ENCODE measurements at regions not wholly inside any gene's neighbourhood (a gene's known extent, or its start where the extent isn't known, plus 50 kb on each side); places are given as distances from the start of the nearest gene placed in this dataset.

GRCh38 chr11:115895594-115895993 is 391.4 kb upstream of the CADM1 start:
- Histone ChIP-seq H3K36me3 (ENCODE audit: control insufficient read depth, low read length) (no peaks in the 10 kb centered on the region), H3F3A (ENCODE audit: control insufficient read depth, insufficient read depth) (no peaks in the 10 kb centered on the region), H3K27me3 (ENCODE audit: control insufficient read depth, low read length) (no peaks in the 10 kb centered on the region)

GRCh38 chr11:115894176-115894575 is 390.0 kb upstream of the CADM1 start:
- Histone ChIP-seq H3K9me3 (ENCODE audit: control insufficient read depth, insufficient read depth, low read length) (no peaks in the 10 kb centered on the region), H3K4me2 (ENCODE audit: low read length) (no peak overlapping the region), H3K27ac (ENCODE audit: low read depth, low read length) (no peak overlapping the region), H3K27me3 (ENCODE audit: control insufficient read depth, low read length) (no peaks in the 10 kb centered on the region), H3K4me3 (ENCODE audit: low read length) (no peak overlapping the region), H3K4me1 (ENCODE audit: control insufficient read depth, low read length) (peaks cover 14% of the 10 kb centered on the region), H3K36me3 (ENCODE audit: control insufficient read depth, low read length) (no peaks in the 10 kb centered on the region), H3F3A (ENCODE audit: control insufficient read depth, insufficient read depth) (no peaks in the 10 kb centered on the region), H3K9me2 (replicated peaks; ENCODE audit: control insufficient read depth, low read length) (no peaks in the 10 kb centered on the region), H4K20me1 (ENCODE audit: control insufficient read depth, insufficient read depth, low read depth, low read length) (no peaks in the 10 kb centered on the region), H3K79me2 (ENCODE audit: control insufficient read depth, low read length) (no peaks in the 10 kb centered on the region)
- no peak for TF ChIP-seq CTCF (IDR thresholded peaks at IDR 0.05; ENCODE audit: low read depth, low read length, poor library complexity, severe bottlenecking)
- no peak for TF ChIP-seq EZH2phosphoT487 (IDR thresholded peaks at IDR 0.05; ENCODE audit: borderline replicate concordance, low read length)

More at GRCh38 chr11:115895594-115895993, 391.4 kb upstream of the CADM1 start:
- Histone ChIP-seq H3K4me1 (ENCODE audit: control insufficient read depth, low read length) (peaks cover 14% of the 10 kb centered on the region), H3K79me2 (ENCODE audit: control insufficient read depth, low read length) (no peaks in the 10 kb centered on the region), H4K20me1 (ENCODE audit: control insufficient read depth, insufficient read depth, low read depth, low read length) (no peaks in the 10 kb centered on the region), H3K4me3 (ENCODE audit: low read length) (no peak overlapping the region), H3K4me2 (ENCODE audit: low read length) (no peak overlapping the region), H3K27ac (ENCODE audit: low read depth, low read length) (no peak overlapping the region), H3K9me3 (ENCODE audit: control insufficient read depth, insufficient read depth, low read length) (no peaks in the 10 kb centered on the region), H3K9me2 (replicated peaks; ENCODE audit: control insufficient read depth, low read length) (no peaks in the 10 kb centered on the region)
- TF ChIP-seq EZH2phosphoT487 (IDR thresholded peaks at IDR 0.05; ENCODE audit: borderline replicate concordance, low read length), result no peak
- TF ChIP-seq CTCF (IDR thresholded peaks at IDR 0.05; ENCODE audit: low read depth, low read length, poor library complexity, severe bottlenecking), result no peak

- H3K27me3 ChIP-seq (ENCODE audit: control insufficient read depth, low read length), result no peaks in the 10 kb centered on the region
- no peaks in the 10 kb centered on the region for H3F3A ChIP-seq (ENCODE audit: control insufficient read depth, insufficient read depth)
- TF ChIP-seq CTCF (IDR thresholded peaks at IDR 0.05; ENCODE audit: low read depth, low read length, poor library complexity, severe bottlenecking), result no peak
- no peak for TF ChIP-seq EZH2phosphoT487 (IDR thresholded peaks at IDR 0.05; ENCODE audit: borderline replicate concordance, low read length)
- no peaks in the 10 kb centered on the region for H3K9me3 ChIP-seq (ENCODE audit: control insufficient read depth, insufficient read depth, low read length)
- H3K79me2 ChIP-seq (ENCODE audit: control insufficient read depth, low read length), result no peaks in the 10 kb centered on the region
- no peak overlapping the region for H3K4me2 ChIP-seq (ENCODE audit: low read length)
- H3K36me3 ChIP-seq (ENCODE audit: control insufficient read depth, low read length), result no peaks in the 10 kb centered on the region
- H3K4me3 ChIP-seq (ENCODE audit: low read length), result no peak overlapping the region
- H3K9me2 ChIP-seq (replicated peaks; ENCODE audit: control insufficient read depth, low read length), result no peaks in the 10 kb centered on the region
- no peaks in the 10 kb centered on the region for H4K20me1 ChIP-seq (ENCODE audit: control insufficient read depth, insufficient read depth, low read depth, low read length)
- H3K4me1 ChIP-seq (ENCODE audit: control insufficient read depth, low read length), result peaks cover 14% of the 10 kb centered on the region
- no peak overlapping the region for H3K27ac ChIP-seq (ENCODE audit: low read depth, low read length)
Measured at GRCh38 chr11:115893461-115894099, 389.4 kb upstream of the CADM1 start.

Measured in DOHH2 (cell line).